GM12878 (cell line): ENCODE measurements at regions not wholly inside any gene's neighbourhood (a gene's known extent, or its start where the extent isn't known, plus 50 kb on each side); places are given as distances from the start of the nearest gene placed in this dataset.

ENCODE experiments used
- ATAC-seq: fragments of 200-7000 bp; cut with Tn5 transposase; 3 replicates; pipeline ENCODE4 v1.9.1; 2020; ENCODE audit warnings: mild to moderate bottlenecking, moderate library complexity
- BruUV-seq: library from RNA; stranded (reverse); fragments of 400-500 nt; replicated peaks from 2 replicates; lab custom pipeline; 2021; lab: Mats Ljungman, UMichigan
- CTCF ChIA-PET: fragments of 300-600 bp; sonication (Branson Sonifier 250); formaldehyde crosslinking; extraction: SDS; loops from one replicate; lab custom pipeline; 2021; ENCODE audit warnings: inconsistent platforms; lab: Yijun Ruan, JAX
- POLR2A ChIA-PET: fragments of 350-600 bp; formaldehyde crosslinking; extraction: SDS; loops from one replicate; lab custom pipeline; 2021; ENCODE audit warnings: inconsistent platforms; lab: Charles Lee
- RAD21 ChIA-PET: fragments of 300-600 bp; sonication (Branson Sonifier 250); formaldehyde crosslinking; loops from one replicate; lab custom pipeline; 2023; ENCODE audit warnings: antibody characterized with exemption; ENCODE audit not compliant: unreplicated experiment; lab: Charles Lee
- SMC1A ChIA-PET: fragments of 300-600 bp; sonication (Branson Sonifier 250); formaldehyde crosslinking; loops from one replicate; lab custom pipeline; 2023; ENCODE audit not compliant: unreplicated experiment, uncharacterized antibody; lab: Charles Lee
- DNase-seq: peaks from one replicate; pipeline ENCODE4 v3.0.0-alpha.2; 2011; ENCODE audit warnings: low read depth, low spot score
- FAIRE-seq: peaks from 3 replicates; lab custom pipeline; 2011; peaks lifted over from hg19 to GRCh38; lab: Jason Lieb, UNC
- H2AFZ ChIP-seq: 2 replicates; pipeline ENCODE4 v1.6.0; 2011; ENCODE audit warnings: low read depth, low read length, control low read depth; ENCODE audit not compliant: control insufficient read depth
- H3K27ac ChIP-seq: 2 replicates; pipeline ENCODE4 v1.5.1; 2011; ENCODE audit warnings: control low read depth; ENCODE audit not compliant: control insufficient read depth, insufficient read depth
- H3K27me3 ChIP-seq, 2 experiments: replicated peaks in 1 of 2; 2 replicates each; pipeline versions ENCODE4 v1.6.0 to v1.6.1; 2011; ENCODE audit warnings: low read length in 1 of 2; ENCODE audit not compliant: control insufficient read depth in 2 of 2, insufficient read depth in 2 of 2
- H3K36me3 ChIP-seq, 2 experiments: 2 replicates each; pipeline ENCODE4 v1.5.1; 2011; ENCODE audit warnings: low read length in 1 of 2; ENCODE audit not compliant: control insufficient read depth in 2 of 2, insufficient read depth in 2 of 2
- H3K4me1 ChIP-seq: 2 replicates; pipeline ENCODE4 v1.6.1; 2011; ENCODE audit warnings: mild to moderate bottlenecking, low read length, moderate library complexity, mixed read lengths; ENCODE audit not compliant: control insufficient read depth, insufficient read depth
- H3K4me2 ChIP-seq: 2 replicates; pipeline ENCODE4 v1.6.0; 2011; ENCODE audit warnings: control low read depth; ENCODE audit not compliant: control insufficient read depth, insufficient read depth
- H3K4me3 ChIP-seq: fragments of 200-600 bp; sonication (generic); 2 replicates; pipeline ENCODE4 v1.5.1; 2016
- H3K79me2 ChIP-seq: 2 replicates; pipeline ENCODE4 v1.6.0; 2011; ENCODE audit warnings: low read length; ENCODE audit not compliant: control insufficient read depth, insufficient read depth
- H3K9ac ChIP-seq: 2 replicates; pipeline ENCODE4 v1.8.0; 2011; ENCODE audit warnings: low read length, control low read depth, mixed read lengths; ENCODE audit not compliant: control insufficient read depth, insufficient read depth
- H3K9me3 ChIP-seq: replicated peaks from 3 replicates; pipeline ENCODE4 v1.5.1; 2011; ENCODE audit warnings: mild to moderate bottlenecking, low read length; ENCODE audit not compliant: control insufficient read depth, insufficient read depth
- H4K20me1 ChIP-seq: 2 replicates; pipeline ENCODE4 v1.6.0; 2011; ENCODE audit not compliant: control insufficient read depth, insufficient read depth
- CREB1 ChIP-seq: IDR thresholded peaks from 2 replicates; pipeline ENCODE4 v1.6.1; 2012; ENCODE audit warnings: low read depth, mild to moderate bottlenecking, inconsistent platforms
- NR2C1 ChIP-seq: fragments of 450-650 bp; IDR thresholded peaks from 2 replicates; pipeline ENCODE4 v1.6.1; 2017; ENCODE audit warnings: antibody characterized with exemption, mild to moderate bottlenecking, moderate library complexity
- PKNOX1 ChIP-seq: fragments of 450-650 bp; IDR thresholded peaks from 2 replicates; pipeline ENCODE4 v1.6.1; 2016; ENCODE audit warnings: mild to moderate bottlenecking
- TCF7 ChIP-seq: IDR thresholded peaks from 2 replicates; pipeline ENCODE4 v1.6.1; 2014; ENCODE audit warnings: antibody characterized with exemption, borderline replicate concordance
- WGBS: methylation state at CpG from one replicate; pipeline ENCODE4 v1.1.6; 2016; ENCODE audit warnings: low lambda C conversion rate; ENCODE audit not compliant: insufficient replicate concordance, insufficient coverage; ENCODE audit errors: missing lambda C conversion rate; 5-methylcytosine and 5-hydroxymethylcytosine counted together
- in situ Hi-C: fragments of 300-500 bp; cut with MboI; formaldehyde crosslinking; loops from 9 replicates; pipeline ENCODE4 v1.14.3; 2018; ENCODE audit warnings: mixed read lengths
- intact Hi-C: fragments of 100-400 bp; cut with micrococcal nuclease; formaldehyde crosslinking; loops from one replicate; pipeline ENCODE4 v1.14.2; 2022; ENCODE audit not compliant: unreplicated experiment
- TF ChIP-seq, protein P1 (sequence below): fragments of 450-650 bp; IDR thresholded peaks from 2 replicates; pipeline ENCODE4 v1.6.1; 2017; ENCODE audit warnings: mild to moderate bottlenecking, low read depth, inconsistent platforms; ENCODE audit not compliant: poor library complexity, severe bottlenecking

DNA sequence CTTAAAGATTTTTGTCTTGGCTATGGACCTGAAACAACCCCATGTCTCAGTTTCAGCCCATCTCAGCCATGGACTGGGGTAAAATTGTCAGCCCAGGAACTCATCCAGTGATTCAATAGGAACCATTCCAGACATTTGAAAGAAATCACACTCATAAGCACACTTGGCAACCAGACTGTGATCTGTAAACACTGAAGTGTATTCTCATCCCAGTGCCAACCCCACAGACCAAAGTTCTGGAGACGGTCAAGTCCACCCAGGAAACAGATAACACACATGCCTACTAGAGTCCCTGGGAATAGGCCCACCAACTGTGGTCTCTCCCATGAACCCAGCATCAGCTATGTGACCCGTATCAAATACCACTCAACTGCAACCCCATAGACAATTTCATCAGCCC is 804.6 kb downstream of the TRHDE start:
- Histone ChIP-seq H3K4me1 (no peaks in the 10 kb centered on the region), H3K9ac (no peak overlapping the region), H3K9me3 (no peaks in the 10 kb centered on the region), H3K27me3 (no peaks in the 10 kb centered on the region), H3K4me2 (no peak overlapping the region), H3K36me3 (no peaks in the 10 kb centered on the region)
- no peak for FAIRE-seq
- intact Hi-C loops (no loop called here), in situ Hi-C loops (no loop called here)
- no TSS peak for BruUV-seq
- WGBS = 43% methylated on average over 2 of the region's 2 CpGs
- RAD21 ChIA-PET = no interaction called here
- no peak for TF ChIP-seq TCF7
- TF ChIP-seq PKNOX1 = no peak
- TF ChIP-seq, all 136 proteins: peak for 0
- CTCF ChIA-PET = no interaction called here
- SMC1A ChIA-PET = no interaction called here
- Histone ChIP-seq H3K4me3 (no peak overlapping the region), H4K20me1 (no peaks in the 10 kb centered on the region), H2AFZ (no peak overlapping the region), H3K79me2 (no peaks in the 10 kb centered on the region), H3K27ac (no peak overlapping the region)
- POLR2A ChIA-PET = no interaction called here
- DNase-seq (no peak), ATAC-seq (no peak)

DNA sequence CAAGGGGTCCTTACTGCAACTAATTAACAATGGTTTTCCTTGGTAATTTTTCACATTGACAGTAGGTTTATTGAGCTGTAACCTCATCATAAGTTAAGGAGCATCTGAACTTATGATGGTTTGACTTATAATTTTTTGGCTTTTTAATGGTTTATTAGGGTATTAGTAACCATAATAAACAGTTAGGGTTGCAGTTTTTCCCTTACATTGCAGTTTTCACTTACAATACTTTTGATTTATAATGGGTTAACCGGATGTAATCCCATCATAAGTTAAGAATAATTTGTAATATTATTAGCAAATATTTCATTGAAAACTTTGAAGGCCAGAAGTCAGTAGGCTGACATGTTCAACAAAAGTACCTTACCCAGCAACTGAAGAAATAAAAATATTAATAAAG is 811.6 kb downstream of the TRHDE start:
- POLR2A ChIA-PET = interaction anchor here (0.5 kb wide), 1 partner anchor 79 kb away, joined by 8 read pairs; no protein-coding TSS in a partner anchor
- FAIRE-seq = no peak
- Histone ChIP-seq H3K4me2 (no peak overlapping the region), H4K20me1 (no peaks in the 10 kb centered on the region), H3K9ac (no peak overlapping the region), H3K9me3 (no peaks in the 10 kb centered on the region), H2AFZ (no peak overlapping the region), H3K4me1 (no peaks in the 10 kb centered on the region), H3K79me2 (no peaks in the 10 kb centered on the region), H3K27ac (no peak overlapping the region), H3K4me3 (no peak overlapping the region), H3K36me3 (no peaks in the 10 kb centered on the region), H3K27me3 (no peaks in the 10 kb centered on the region)
- WGBS = 0% methylated on average over 1 of the region's 1 CpG
- BruUV-seq = no TSS peak
- CTCF ChIA-PET = no interaction called here
- SMC1A ChIA-PET = no interaction called here
- in situ Hi-C loops (no loop called here), intact Hi-C loops (no loop called here)
- no peak for DNase-seq
- RAD21 ChIA-PET = no interaction called here
- ATAC-seq = no peak
- TF ChIP-seq, protein P1, sequence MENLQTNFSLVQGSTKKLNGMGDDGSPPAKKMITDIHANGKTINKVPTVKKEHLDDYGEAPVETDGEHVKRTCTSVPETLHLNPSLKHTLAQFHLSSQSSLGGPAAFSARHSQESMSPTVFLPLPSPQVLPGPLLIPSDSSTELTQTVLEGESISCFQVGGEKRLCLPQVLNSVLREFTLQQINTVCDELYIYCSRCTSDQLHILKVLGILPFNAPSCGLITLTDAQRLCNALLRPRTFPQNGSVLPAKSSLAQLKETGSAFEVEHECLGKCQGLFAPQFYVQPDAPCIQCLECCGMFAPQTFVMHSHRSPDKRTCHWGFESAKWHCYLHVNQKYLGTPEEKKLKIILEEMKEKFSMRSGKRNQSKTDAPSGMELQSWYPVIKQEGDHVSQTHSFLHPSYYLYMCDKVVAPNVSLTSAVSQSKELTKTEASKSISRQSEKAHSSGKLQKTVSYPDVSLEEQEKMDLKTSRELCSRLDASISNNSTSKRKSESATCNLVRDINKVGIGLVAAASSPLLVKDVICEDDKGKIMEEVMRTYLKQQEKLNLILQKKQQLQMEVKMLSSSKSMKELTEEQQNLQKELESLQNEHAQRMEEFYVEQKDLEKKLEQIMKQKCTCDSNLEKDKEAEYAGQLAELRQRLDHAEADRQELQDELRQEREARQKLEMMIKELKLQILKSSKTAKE = no peak
- no peak for TF ChIP-seq NR2C1
- no peak for TF ChIP-seq CREB1
